Activated CD8-positive, alpha-beta T cell treated with anti-CD3 and anti-CD28 coated beads for 36 hours (primary cell): ENCODE measurements at regions not wholly inside any gene's neighbourhood (a gene's known extent, or its start where the extent isn't known, plus 50 kb on each side); places are given as distances from the start of the nearest gene placed in this dataset.
"Not testable (repeated sequence)": the region's sequence is repeated elsewhere in the genome, so short reads cannot be mapped to it uniquely, and the experiment has no call there.

Experiments used
- ATAC-seq: fragments of 200-7000 bp; cut with Tn5 transposase; one replicate; pipeline ENCODE4 v1.10.0; 2021; ENCODE audit warnings: mild to moderate bottlenecking, moderate library complexity
- CTCF ChIA-PET: fragments of 350-600 bp; sonication (Branson Sonifier 250); formaldehyde crosslinking; loops from one replicate; lab custom pipeline; 2021; ENCODE audit warnings: antibody characterized with exemption; lab: Charles Lee
- POLR2A ChIA-PET: fragments of 350-600 bp; sonication (Branson Sonifier 250); formaldehyde crosslinking; loops from one replicate; lab custom pipeline; 2021; ENCODE audit warnings: antibody characterized with exemption; lab: Charles Lee
- DNase-seq: peaks from one replicate; pipeline ENCODE4 v3.0.0-alpha.2; 2020
- H3K27ac Mint-ChIP-seq: one replicate; pipeline ENCODE4 v1.8.0; 2021; ENCODE audit warnings: mild to moderate bottlenecking, mixed read lengths
- H3K27me3 Mint-ChIP-seq: one replicate; pipeline ENCODE4 v1.8.0; 2021; ENCODE audit warnings: mixed read lengths
- H3K36me3 Mint-ChIP-seq: one replicate; pipeline ENCODE4 v1.8.0; 2021; ENCODE audit warnings: low read depth, mixed read lengths
- H3K4me1 Mint-ChIP-seq: one replicate; pipeline ENCODE4 v1.8.0; 2021; ENCODE audit warnings: low read depth, mixed read lengths
- H3K4me3 Mint-ChIP-seq: one replicate; pipeline ENCODE4 v1.8.0; 2021; ENCODE audit warnings: mild to moderate bottlenecking, moderate library complexity, mixed read lengths
- H3K9me3 Mint-ChIP-seq: one replicate; pipeline ENCODE4 v1.8.0; 2021; ENCODE audit warnings: mixed read lengths
- intact Hi-C: fragments of 100-400 bp; cut with micrococcal nuclease; formaldehyde crosslinking; loops from one replicate; pipeline ENCODE4 v1.10.0; 2022
- TF ChIP-seq, protein P1 (sequence below): fragments of 200-600 bp; IDR thresholded peaks from one replicate; pipeline ENCODE4 v1.8.0; 2022; ENCODE audit warnings: antibody characterized with exemption, mild to moderate bottlenecking

- H3K27me3 Mint-ChIP-seq, result peaks cover 11% of the 10 kb centered on the region
- POLR2A ChIA-PET, result no interaction called here
- H3K27ac Mint-ChIP-seq, result no peak overlapping the region
- TF ChIP-seq, protein P1, sequence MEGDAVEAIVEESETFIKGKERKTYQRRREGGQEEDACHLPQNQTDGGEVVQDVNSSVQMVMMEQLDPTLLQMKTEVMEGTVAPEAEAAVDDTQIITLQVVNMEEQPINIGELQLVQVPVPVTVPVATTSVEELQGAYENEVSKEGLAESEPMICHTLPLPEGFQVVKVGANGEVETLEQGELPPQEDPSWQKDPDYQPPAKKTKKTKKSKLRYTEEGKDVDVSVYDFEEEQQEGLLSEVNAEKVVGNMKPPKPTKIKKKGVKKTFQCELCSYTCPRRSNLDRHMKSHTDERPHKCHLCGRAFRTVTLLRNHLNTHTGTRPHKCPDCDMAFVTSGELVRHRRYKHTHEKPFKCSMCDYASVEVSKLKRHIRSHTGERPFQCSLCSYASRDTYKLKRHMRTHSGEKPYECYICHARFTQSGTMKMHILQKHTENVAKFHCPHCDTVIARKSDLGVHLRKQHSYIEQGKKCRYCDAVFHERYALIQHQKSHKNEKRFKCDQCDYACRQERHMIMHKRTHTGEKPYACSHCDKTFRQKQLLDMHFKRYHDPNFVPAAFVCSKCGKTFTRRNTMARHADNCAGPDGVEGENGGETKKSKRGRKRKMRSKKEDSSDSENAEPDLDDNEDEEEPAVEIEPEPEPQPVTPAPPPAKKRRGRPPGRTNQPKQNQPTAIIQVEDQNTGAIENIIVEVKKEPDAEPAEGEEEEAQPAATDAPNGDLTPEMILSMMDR, result no peak
- H3K4me1 Mint-ChIP-seq, result peaks cover 4% of the 10 kb centered on the region
- H3K9me3 Mint-ChIP-seq, result no peaks in the 10 kb centered on the region
- ATAC-seq, result no peak
- no peak for DNase-seq
- CTCF ChIA-PET, result interaction anchor here (1.5 to 3.5 kb wide), 2 partner anchors 105 to 128 kb away, joined by 6 to 14 read pairs; no protein-coding TSS in a partner anchor
- H3K36me3 Mint-ChIP-seq, result no peaks in the 10 kb centered on the region
- no peak overlapping the region for H3K4me3 Mint-ChIP-seq
- intact Hi-C loops, result no loop called here
These were observed 59.6 kb upstream of the SERPINE2 start for GRCh38 chr2:224098481-224099230.

DNA sequence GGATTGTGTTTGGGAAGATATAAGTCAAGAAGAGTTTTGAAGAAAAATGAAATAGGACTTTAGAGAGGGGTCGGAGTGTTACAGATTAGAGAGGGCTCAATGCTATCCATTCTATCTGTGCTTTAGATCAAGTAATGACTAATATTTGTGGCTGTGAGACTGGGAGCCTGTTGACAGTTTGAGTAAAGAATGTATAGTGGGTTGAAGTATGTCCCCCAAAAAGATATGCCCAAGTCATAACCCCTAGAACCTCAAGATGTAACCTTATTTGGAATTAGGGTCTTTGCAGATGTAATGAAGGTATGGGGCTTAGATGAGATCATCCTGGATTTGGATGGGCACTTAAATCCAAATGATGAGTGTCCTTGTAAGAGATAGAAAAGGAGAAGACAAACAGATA, 55.3 kb upstream of the SERPINE2 start:
- Mint-ChIP-seq H3K27ac (no peak overlapping the region), H3K4me3 (no peak overlapping the region), H3K27me3 (peaks cover 8% of the 10 kb centered on the region), H3K36me3 (no peaks in the 10 kb centered on the region), H3K4me1 (no peaks in the 10 kb centered on the region), H3K9me3 (no peaks in the 10 kb centered on the region)
- ATAC-seq, result no peak
- POLR2A ChIA-PET, result no interaction called here
- intact Hi-C loops, result no loop called here
- TF ChIP-seq, protein P1, result no peak
- no peak for DNase-seq
- CTCF ChIA-PET, result interaction anchor here (1.4 kb wide), 1 partner anchor 125 kb away, joined by 3 read pairs; no protein-coding TSS in a partner anchor

- POLR2A ChIA-PET, H3K27me3 Mint-ChIP-seq, DNase-seq, H3K27ac Mint-ChIP-seq, H3K4me3 Mint-ChIP-seq, ATAC-seq, intact Hi-C loops, H3K9me3 Mint-ChIP-seq, H3K36me3 Mint-ChIP-seq, H3K4me1 Mint-ChIP-seq, CTCF ChIA-PET: not testable (repeated sequence)
These were observed 52.6 kb upstream of the SERPINE2 start for GRCh38 chr2:224091671-224092070.

- POLR2A ChIA-PET, H3K27ac Mint-ChIP-seq, ATAC-seq, CTCF ChIA-PET, H3K36me3 Mint-ChIP-seq, intact Hi-C loops, H3K4me3 Mint-ChIP-seq, DNase-seq, H3K27me3 Mint-ChIP-seq, H3K9me3 Mint-ChIP-seq, H3K4me1 Mint-ChIP-seq: not testable (repeated sequence)
These were observed 50.5 kb upstream of the SERPINE2 start for GRCh38 chr2:224089606-224090005.
